ENCODE measurements at regions not wholly inside any gene's neighbourhood (a gene's known extent, or its start where the extent isn't known, plus 50 kb on each side); places are given as distances from the start of the nearest gene placed in this dataset.
"Not testable (repeated sequence)": the region's sequence is repeated elsewhere in the genome, so short reads cannot be mapped to it uniquely, and the experiment has no call there.

DNA sequence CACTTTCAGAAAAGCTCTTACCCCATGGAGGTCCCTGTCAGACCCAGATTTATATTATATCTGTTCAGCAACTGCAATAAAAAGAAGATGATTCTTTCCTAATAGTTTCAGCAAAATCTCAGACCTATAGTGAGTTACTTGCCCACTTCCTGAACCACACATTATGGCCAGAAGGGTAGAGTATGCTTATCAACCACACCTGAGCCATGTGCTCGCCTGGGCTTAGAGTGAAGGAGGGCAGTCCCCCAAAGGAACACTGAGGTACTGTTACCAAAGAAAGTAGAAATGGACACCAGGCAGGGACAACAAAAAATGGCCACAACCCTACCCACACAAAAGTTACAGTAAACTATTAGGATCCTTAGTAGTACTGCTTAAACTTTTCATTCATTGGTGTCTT lies 128.7 kb downstream of the ZNF608 start:
- ATAC-seq (ENCODE audit: low read depth in 2 of 2) (no peak), DNase-seq (no peak)
- Mint-ChIP-seq H3K36me3 (no peaks in the 10 kb centered on the region), H3K9me3 (no peaks in the 10 kb centered on the region), H3K4me1 (peaks cover 0 to 6% (median 3%) of the 10 kb centered on the region in 3 donors), H3K27me3 (no peaks in the 10 kb centered on the region), H3K27ac (no peak overlapping the region), H3K4me3 (no peak overlapping the region)

DNA sequence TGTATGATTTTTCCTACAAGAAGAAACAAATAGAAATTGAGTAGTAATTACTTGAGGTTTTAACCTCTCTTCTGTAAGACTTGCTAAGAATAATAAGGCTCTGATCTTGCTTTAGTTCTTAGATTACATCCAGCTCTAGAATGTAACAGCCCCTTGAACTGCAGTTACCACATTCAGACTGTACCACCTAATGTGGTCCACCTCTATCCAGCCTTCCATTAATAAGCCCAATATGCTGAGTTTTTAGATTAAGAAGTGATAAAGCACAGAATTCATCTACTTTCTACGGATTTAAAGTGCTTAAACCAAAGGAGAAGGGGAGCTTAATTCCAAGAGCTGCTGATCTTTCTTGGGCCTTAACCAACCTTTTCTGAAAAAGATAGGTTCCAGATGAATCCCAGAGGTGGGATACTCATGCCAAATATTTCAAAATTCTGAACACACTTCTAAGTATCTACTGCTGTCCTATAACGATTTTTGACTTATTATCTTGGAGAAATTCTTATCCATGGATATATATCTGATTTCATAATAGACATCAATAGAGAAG lies 131.5 kb downstream of the ZNF608 start:
- Mint-ChIP-seq H3K27ac (no peak overlapping the region), H3K4me3 (no peak overlapping the region), H3K36me3 (no peaks in the 10 kb centered on the region), H3K4me1 (peaks cover 0 to 8% (median 3%) of the 10 kb centered on the region in 3 donors), H3K27me3 (peaks cover 0 to 4% (median 2%) of the 10 kb centered on the region in 3 donors), H3K9me3 (peaks cover 0 to 3% (median 0%) of the 10 kb centered on the region in 7 donors)
- ATAC-seq (ENCODE audit: low read depth in 2 of 2) = no peak
- DNase-seq = no peak

DNA sequence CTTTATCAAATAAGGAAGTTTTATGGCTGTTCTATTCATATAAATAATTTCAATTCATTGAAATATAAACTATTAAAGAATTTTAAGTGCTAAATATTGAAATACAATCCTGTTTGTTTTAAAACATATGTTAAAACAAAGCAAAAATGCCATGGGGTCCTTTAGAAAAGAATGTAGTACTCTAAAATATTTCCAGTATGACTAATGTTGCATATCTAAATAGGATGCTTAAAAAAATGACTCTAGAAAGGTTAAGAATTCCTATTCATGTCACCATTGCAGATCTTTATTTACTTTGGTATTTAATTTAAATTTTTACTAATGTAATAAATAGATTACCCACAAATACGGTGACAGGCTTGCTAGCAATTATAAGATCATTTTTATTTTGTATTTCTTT lies 132.3 kb downstream of the ZNF608 start:
- peaks cover 0 to 15% (median 3%) of the 10 kb centered on the region in 3 donors for H3K4me1 Mint-ChIP-seq
- DNase-seq = no peak
- H3K27ac Mint-ChIP-seq = no peak overlapping the region
- H3K9me3 Mint-ChIP-seq = peaks cover 0 to 3% (median 0%) of the 10 kb centered on the region in 7 donors
- no peak overlapping the region for H3K4me3 Mint-ChIP-seq
- ATAC-seq (ENCODE audit: low read depth in 2 of 2) = no peak
- H3K36me3 Mint-ChIP-seq = no peaks in the 10 kb centered on the region
- H3K27me3 Mint-ChIP-seq = peaks cover 0 to 6% (median 4%) of the 10 kb centered on the region in 3 donors

DNA sequence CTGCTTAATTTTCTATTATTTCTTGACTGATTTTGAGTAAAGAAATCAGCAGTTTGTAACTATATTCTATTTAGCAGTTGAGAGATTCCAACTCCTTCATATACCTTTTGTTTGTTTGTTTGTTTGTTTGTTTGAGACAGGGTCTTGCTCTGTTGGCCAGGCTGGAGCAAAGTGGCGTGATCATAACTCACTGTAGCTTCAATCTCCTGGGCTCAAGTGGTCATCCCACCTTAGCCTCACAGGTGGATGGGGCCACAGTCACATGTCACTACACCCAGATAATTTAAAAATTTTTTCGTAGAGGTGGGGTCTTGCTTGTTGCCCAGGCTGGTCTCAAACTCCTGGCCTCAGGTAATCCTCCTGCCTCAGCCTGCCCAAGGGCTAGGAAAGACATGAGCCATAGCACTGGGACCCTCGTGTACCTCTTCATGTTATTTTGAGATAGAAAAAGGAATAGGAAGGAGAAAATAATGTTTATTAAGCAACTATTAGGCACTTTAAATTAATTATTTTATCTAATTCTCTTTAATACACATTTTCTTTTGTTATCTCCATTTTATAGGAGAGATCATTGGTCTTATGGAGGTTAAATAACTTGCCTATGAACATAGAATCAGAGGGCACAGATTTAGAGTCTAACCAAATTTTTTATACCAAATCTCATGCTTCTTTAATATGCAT lies 133.0 kb downstream of the ZNF608 start:
- DNase-seq (no peak), ATAC-seq (ENCODE audit: low read depth in 2 of 2) (no peak)
- peaks cover 0 to 15% (median 3%) of the 10 kb centered on the region in 3 donors for H3K4me1 Mint-ChIP-seq
- H3K9me3 Mint-ChIP-seq = peaks cover 0 to 3% (median 0%) of the 10 kb centered on the region in 7 donors
- peaks cover 4 to 7% (median 6%) of the 10 kb centered on the region in 3 donors for H3K27me3 Mint-ChIP-seq
- no peak overlapping the region for H3K27ac Mint-ChIP-seq
- H3K4me3 Mint-ChIP-seq = no peak overlapping the region
- H3K36me3 Mint-ChIP-seq = no peaks in the 10 kb centered on the region

DNA sequence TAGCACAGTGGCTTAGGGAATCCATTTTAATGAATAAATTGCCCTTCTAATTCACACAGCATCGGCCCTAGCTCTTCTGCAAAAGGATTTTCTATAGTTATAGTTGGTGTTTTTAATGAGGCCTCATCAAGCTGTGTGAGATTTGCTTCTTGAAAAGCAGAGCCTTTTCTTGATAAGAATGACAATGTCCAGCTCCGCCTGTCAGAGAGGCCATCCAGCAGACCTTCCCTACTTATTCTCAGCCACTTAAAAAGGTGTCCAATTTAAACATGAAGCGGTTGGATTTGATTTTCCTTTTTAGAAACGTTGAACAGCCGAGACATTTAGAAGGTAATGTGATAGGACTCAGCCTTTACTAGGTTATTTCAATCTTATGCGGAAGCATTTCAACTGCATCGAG lies 134.4 kb downstream of the ZNF608 start:
- H3K27ac Mint-ChIP-seq = no peak overlapping the region
- peaks cover 0 to 3% (median 3%) of the 10 kb centered on the region in 7 donors for H3K9me3 Mint-ChIP-seq
- no peak overlapping the region for H3K4me3 Mint-ChIP-seq
- H3K27me3 Mint-ChIP-seq = peaks cover 11 to 15% (median 13%) of the 10 kb centered on the region in 3 donors
- H3K4me1 Mint-ChIP-seq = peaks cover 0 to 15% (median 3%) of the 10 kb centered on the region in 3 donors
- DNase-seq (no peak), ATAC-seq (ENCODE audit: low read depth in 2 of 2) (no peak)
- no peaks in the 10 kb centered on the region for H3K36me3 Mint-ChIP-seq

DNA sequence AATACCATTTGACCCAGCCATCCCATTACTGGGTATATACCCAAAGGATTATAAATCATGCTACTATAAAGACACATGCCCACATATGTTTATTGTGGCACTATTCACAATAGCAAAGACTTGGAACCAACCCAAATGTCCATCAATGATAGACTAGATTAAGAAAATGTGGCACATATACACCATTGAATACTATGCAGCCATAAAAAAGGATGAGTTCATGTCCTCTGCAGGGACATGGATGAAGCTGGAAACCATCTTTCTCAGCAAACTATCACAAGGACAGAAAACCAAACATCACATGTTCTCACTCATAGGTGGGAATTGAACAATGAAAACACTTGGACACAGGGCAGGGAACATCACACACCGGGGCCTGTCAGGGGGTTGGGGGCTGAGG lies 135.2 kb downstream of the ZNF608 start:
- not testable (repeated sequence) for H3K4me3 Mint-ChIP-seq; H3K9me3 Mint-ChIP-seq; H3K27ac Mint-ChIP-seq; DNase-seq; H3K36me3 Mint-ChIP-seq; ATAC-seq (ENCODE audit: low read depth in 2 of 2)
- Mint-ChIP-seq H3K27me3 (peaks cover 11 to 15% (median 13%) of the 10 kb centered on the region in 3 donors), H3K4me1 (peaks cover 0 to 14% (median 3%) of the 10 kb centered on the region in 3 donors)

DNA sequence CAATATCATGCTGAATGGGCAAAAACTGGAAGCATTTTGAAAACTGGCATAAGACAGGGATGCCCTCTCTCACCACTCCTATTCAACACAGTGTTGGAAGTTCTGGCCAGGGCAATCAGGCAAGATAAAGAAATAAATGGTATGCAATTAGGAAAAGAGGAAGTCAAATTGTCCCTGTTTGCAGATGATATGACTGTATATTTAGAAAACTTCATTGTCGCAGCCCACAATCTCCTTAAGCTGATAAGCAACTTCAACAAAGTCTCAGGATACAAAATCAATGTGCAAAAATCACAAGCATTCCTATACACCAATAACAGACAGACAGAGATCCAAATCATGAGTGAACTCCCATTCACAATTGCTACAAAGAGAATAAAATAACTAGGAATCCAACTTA lies 136.8 kb downstream of the ZNF608 start:
- not testable (repeated sequence) for H3K4me1 Mint-ChIP-seq; ATAC-seq (ENCODE audit: low read depth in 2 of 2); H3K36me3 Mint-ChIP-seq; H3K27ac Mint-ChIP-seq; H3K4me3 Mint-ChIP-seq; H3K9me3 Mint-ChIP-seq; DNase-seq
- H3K27me3 Mint-ChIP-seq = peaks cover 11 to 15% (median 13%) of the 10 kb centered on the region in 3 donors

DNA sequence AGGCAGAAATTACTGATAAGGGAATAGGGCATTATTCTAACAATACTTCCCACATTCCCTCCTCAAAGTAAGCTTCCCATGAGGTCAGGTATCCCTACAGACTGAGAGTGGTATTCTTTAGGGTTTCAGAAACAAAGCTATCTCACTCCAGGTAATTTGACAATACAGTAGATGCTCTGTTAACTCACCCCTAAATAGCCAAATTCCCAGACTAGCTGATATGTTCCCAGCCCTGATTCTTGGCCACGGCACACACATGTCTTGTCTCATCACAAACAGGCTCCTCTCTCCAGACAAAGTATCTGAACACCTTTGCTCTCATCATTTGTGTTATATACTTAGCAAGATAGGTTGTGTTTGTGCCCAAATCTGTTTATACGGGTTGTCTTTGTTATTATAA lies 139.9 kb downstream of the ZNF608 start:
- no peak for DNase-seq

DNA sequence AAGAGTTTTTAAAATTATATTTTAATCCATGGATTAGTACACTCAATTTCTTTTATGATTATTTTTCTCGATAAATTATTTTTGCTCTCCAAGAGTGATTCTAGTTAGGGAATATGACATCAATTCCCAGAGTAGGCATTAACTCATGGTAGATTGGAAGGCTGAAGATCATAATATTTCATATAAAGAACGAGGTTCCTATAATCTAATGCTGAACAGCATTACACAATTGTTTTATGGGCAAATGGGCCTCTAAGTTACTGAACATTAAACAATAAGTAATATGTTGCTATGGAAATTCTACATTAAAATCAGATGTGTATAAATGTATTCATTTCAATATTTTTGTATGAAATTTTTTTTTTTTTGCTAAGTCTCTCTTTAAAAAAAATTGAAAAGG lies 140.3 kb downstream of the ZNF608 start:
- H3K27me3 Mint-ChIP-seq = peaks cover 9 to 15% (median 11%) of the 10 kb centered on the region in 3 donors
- peaks cover 6 to 18% (median 17%) of the 10 kb centered on the region in 3 donors for H3K4me1 Mint-ChIP-seq

More for the DNA sequence above, 139.9 kb downstream of the ZNF608 start:
- H3K9me3 Mint-ChIP-seq = peaks cover 0 to 3% (median 3%) of the 10 kb centered on the region in 7 donors
- ATAC-seq (ENCODE audit: low read depth in 2 of 2) = no peak
- H3K36me3 Mint-ChIP-seq = no peaks in the 10 kb centered on the region
- peaks cover 6 to 18% (median 15%) of the 10 kb centered on the region in 3 donors for H3K4me1 Mint-ChIP-seq
- no peak overlapping the region for H3K4me3 Mint-ChIP-seq
- H3K27ac Mint-ChIP-seq = peak overlapping the region in 1 of 6 donors; percentile 16
- H3K27me3 Mint-ChIP-seq = peaks cover 9 to 15% (median 11%) of the 10 kb centered on the region in 3 donors

DNA sequence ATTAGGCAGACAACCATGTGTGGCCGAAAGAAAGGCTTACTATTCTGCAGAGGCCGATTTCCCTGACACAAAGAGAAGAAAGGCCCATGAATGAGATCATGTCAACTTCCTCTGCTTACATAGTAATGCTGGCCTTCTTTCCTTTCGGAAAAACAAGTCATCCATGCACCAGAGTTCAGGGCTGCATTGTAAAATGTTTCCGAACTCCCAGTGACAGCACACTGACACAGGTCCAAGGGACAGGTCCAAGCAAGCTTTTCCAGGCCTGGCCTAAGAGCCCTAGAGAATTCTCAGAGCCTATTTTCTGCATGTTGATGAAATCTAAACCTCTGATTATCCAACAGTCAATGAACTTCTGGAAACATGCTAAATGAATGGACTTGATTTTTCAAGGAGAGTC lies 140.9 kb downstream of the ZNF608 start:
- no peak overlapping the region for H3K4me3 Mint-ChIP-seq
- peaks cover 0 to 3% (median 0%) of the 10 kb centered on the region in 7 donors for H3K9me3 Mint-ChIP-seq
- ATAC-seq (ENCODE audit: low read depth in 2 of 2) (no peak), DNase-seq (no peak)
- H3K27me3 Mint-ChIP-seq = peaks cover 9 to 15% (median 11%) of the 10 kb centered on the region in 3 donors
- H3K4me1 Mint-ChIP-seq = peaks cover 6 to 18% (median 18%) of the 10 kb centered on the region in 3 donors
- no peaks in the 10 kb centered on the region for H3K36me3 Mint-ChIP-seq
- H3K27ac Mint-ChIP-seq = no peak overlapping the region

More for the DNA sequence above, 140.3 kb downstream of the ZNF608 start:
- peaks cover 0 to 3% (median 0%) of the 10 kb centered on the region in 7 donors for H3K9me3 Mint-ChIP-seq
- ATAC-seq (ENCODE audit: low read depth in 2 of 2) = no peak
- H3K36me3 Mint-ChIP-seq = no peaks in the 10 kb centered on the region
- no peak overlapping the region for H3K4me3 Mint-ChIP-seq
- no peak for DNase-seq
- H3K27ac Mint-ChIP-seq = no peak overlapping the region

DNA sequence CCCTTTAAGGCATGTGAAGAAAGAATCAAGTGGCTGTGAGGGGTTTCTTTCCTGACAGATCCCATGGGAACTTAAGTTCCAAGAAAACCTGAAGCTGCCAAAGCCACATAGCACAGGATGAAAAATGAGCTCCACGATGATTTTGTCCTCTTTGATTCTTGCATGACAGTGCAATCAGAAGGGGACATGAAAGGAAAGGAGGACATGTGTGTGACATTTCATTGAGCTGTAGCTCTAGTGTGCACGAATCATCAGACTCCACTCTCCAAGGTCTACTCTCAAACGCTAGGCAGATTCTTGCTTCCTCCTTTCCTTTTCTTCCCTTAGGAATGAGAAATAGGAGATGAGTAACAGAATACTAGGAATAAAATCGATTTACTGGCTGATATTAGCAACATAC lies 142.0 kb downstream of the ZNF608 start:
- ATAC-seq (ENCODE audit: low read depth in 2 of 2) (no peak), DNase-seq (no peak)
- no peaks in the 10 kb centered on the region for H3K36me3 Mint-ChIP-seq
- H3K27me3 Mint-ChIP-seq = peaks cover 5 to 15% (median 9%) of the 10 kb centered on the region in 3 donors
- H3K4me1 Mint-ChIP-seq = peaks cover 12 to 29% (median 20%) of the 10 kb centered on the region in 3 donors
- no peak overlapping the region for H3K4me3 Mint-ChIP-seq
- H3K27ac Mint-ChIP-seq = no peak overlapping the region
- peaks cover 0 to 3% (median 0%) of the 10 kb centered on the region in 7 donors for H3K9me3 Mint-ChIP-seq

DNA sequence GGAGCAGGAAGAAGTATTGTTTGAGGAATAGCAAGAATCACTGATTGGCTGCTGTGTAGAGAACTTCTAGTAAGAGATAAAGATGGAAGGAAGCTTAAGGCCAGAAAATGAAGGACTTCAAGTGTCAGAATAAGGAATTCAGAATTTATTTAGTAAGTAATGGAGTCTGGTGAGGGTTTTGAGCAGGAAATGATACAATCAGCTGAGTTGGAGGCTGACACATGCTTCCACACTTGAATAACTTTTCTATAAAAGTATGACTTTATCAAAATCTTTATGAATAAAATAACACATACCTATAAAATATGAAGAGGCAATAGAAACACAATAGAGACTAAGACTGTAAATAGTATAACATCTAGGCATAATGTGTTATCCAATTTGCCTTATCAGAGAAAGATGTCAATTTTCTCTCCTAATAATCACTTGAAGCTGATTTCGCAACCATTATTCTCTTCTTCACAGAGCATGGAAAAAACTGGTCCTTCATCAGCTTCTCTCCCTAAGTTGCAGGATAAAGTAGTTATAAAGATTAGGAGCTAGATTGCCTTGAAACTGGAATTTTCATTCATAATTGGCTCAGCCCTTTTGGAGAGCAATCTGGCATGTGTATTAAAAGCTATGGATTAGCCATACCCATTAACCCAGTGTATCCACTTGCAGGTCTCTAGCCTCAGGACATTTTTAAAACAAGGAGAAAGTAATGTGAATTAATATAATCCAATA lies 143.4 kb downstream of the ZNF608 start:
- peak overlapping the region in 1 of 6 donors; percentile 8 for H3K27ac Mint-ChIP-seq
- ATAC-seq (ENCODE audit: low read depth in 2 of 2) = no peak
- peak overlapping the region in 1 of 8 donors; percentile 57 for H3K4me3 Mint-ChIP-seq
- H3K9me3 Mint-ChIP-seq = peaks cover 0 to under 1% (median 0%) of the 10 kb centered on the region in 7 donors
- peaks cover 12 to 35% (median 19%) of the 10 kb centered on the region in 3 donors for H3K4me1 Mint-ChIP-seq
- H3K36me3 Mint-ChIP-seq = no peaks in the 10 kb centered on the region
- no peak for DNase-seq
- peaks cover 3 to 8% (median 5%) of the 10 kb centered on the region in 3 donors for H3K27me3 Mint-ChIP-seq

Measured in naive B cell (primary cell).